ENCODE measurements at regions not wholly inside any gene's neighbourhood (a gene's known extent, or its start where the extent isn't known, plus 50 kb on each side); places are given as distances from the start of the nearest gene placed in this dataset.

- no peak for FAIRE-seq
- DNase-seq (ENCODE audit: low spot score) = no peak
These were observed 65.0 kb upstream of the SLC2A12 start for GRCh38 chr6:134117409-134117808.

GRCh38 chr6:134115715-134116074, 63.3 kb upstream of the SLC2A12 start:
- DNase-seq (ENCODE audit: low spot score) (no peak), FAIRE-seq (no peak)

GRCh38 chr6:134114918-134115714, 62.7 kb upstream of the SLC2A12 start:
- DNase-seq (ENCODE audit: low spot score) (no peak), FAIRE-seq (no peak)

- FAIRE-seq = no peak
- no peak for DNase-seq (ENCODE audit: low spot score)
These were observed 62.1 kb upstream of the SLC2A12 start for GRCh38 chr6:134114489-134114888.

GRCh38 chr6:134111726-134112125, 59.3 kb upstream of the SLC2A12 start:
- FAIRE-seq (no peak), DNase-seq (ENCODE audit: low spot score) (no peak)

- no peak for FAIRE-seq
These were observed 58.7 kb upstream of the SLC2A12 start for GRCh38 chr6:134111062-134111677.

GRCh38 chr6:134106702-134107101, 54.3 kb upstream of the SLC2A12 start:
- DNase-seq (ENCODE audit: low spot score) = no peak
- FAIRE-seq = no peak

More at GRCh38 chr6:134111062-134111677, 58.7 kb upstream of the SLC2A12 start:
- peak; percentile 70 for DNase-seq (ENCODE audit: low spot score)

- no peak for DNase-seq (ENCODE audit: low spot score)
- no peak for FAIRE-seq
These were observed 53.5 kb upstream of the SLC2A12 start for GRCh38 chr6:134105940-134106339.

GRCh38 chr6:134103006-134103405, 50.6 kb upstream of the SLC2A12 start:
- DNase-seq (ENCODE audit: low spot score) (no peak), FAIRE-seq (no peak)
